ENCODE measurements at regions not wholly inside any gene's neighbourhood (a gene's known extent, or its start where the extent isn't known, plus 50 kb on each side); places are given as distances from the start of the nearest gene placed in this dataset.
"Not testable (repeated sequence)": the region's sequence is repeated elsewhere in the genome, so short reads cannot be mapped to it uniquely, and the experiment has no call there.

GRCh38 chr21:24509131-24509530, 1098.2 kb downstream of the MRPL39 start:
- DNase-seq (ENCODE audit: low read depth): no peak

- no peak for DNase-seq (ENCODE audit: low read depth)
These were observed 1120.3 kb downstream of the MRPL39 start for GRCh38 chr21:24486973-24487372.

- DNase-seq (ENCODE audit: low read depth): not testable (repeated sequence)
These were observed 1123.9 kb downstream of the MRPL39 start for GRCh38 chr21:24483361-24483760.

- DNase-seq (ENCODE audit: low read depth): no peak
These were observed 1136.4 kb downstream of the MRPL39 start for GRCh38 chr21:24470852-24471251.

GRCh38 chr21:24456358-24456757, 1150.9 kb downstream of the MRPL39 start:
- no peak for DNase-seq (ENCODE audit: low read depth)

- no peak for DNase-seq (ENCODE audit: low read depth)
These were observed 1157.2 kb downstream of the MRPL39 start for GRCh38 chr21:24450119-24450518.

- no peak for DNase-seq (ENCODE audit: low read depth)
These were observed 1161.8 kb downstream of the MRPL39 start for GRCh38 chr21:24445517-24445916.

- no peak for DNase-seq (ENCODE audit: low read depth)
These were observed 1162.5 kb downstream of the MRPL39 start for GRCh38 chr21:24444736-24445135.

GRCh38 chr21:24436236-24436635, 1171.0 kb downstream of the MRPL39 start:
- no peak for DNase-seq (ENCODE audit: low read depth)

- no peak for DNase-seq (ENCODE audit: low read depth)
These were observed 1178.6 kb downstream of the MRPL39 start for GRCh38 chr21:24428591-24429199.

- no peak for DNase-seq (ENCODE audit: low read depth)
These were observed 1182.5 kb downstream of the MRPL39 start for GRCh38 chr21:24424776-24425175.

GRCh38 chr21:24423546-24423945, 1183.7 kb downstream of the MRPL39 start:
- DNase-seq (ENCODE audit: low read depth): no peak

- no peak for DNase-seq (ENCODE audit: low read depth)
These were observed 1186.6 kb downstream of the MRPL39 start for GRCh38 chr21:24420689-24421088.

GRCh38 chr21:24419641-24420040, 1187.6 kb downstream of the MRPL39 start:
- DNase-seq (ENCODE audit: low read depth): not testable (repeated sequence)

- DNase-seq (ENCODE audit: low read depth): no peak
These were observed 1188.6 kb downstream of the MRPL39 start for GRCh38 chr21:24418671-24419070.

GRCh38 chr21:24411429-24411828, 1195.9 kb downstream of the MRPL39 start:
- no peak for DNase-seq (ENCODE audit: low read depth)

- DNase-seq (ENCODE audit: low read depth): no peak
These were observed 1204.1 kb downstream of the MRPL39 start for GRCh38 chr21:24403221-24403620.

GRCh38 chr21:24395320-24395923, 1211.9 kb downstream of the MRPL39 start:
- no peak for DNase-seq (ENCODE audit: low read depth)

GRCh38 chr21:24375201-24375600, 1232.1 kb downstream of the MRPL39 start:
- DNase-seq (ENCODE audit: low read depth): no peak

- no peak for DNase-seq (ENCODE audit: low read depth)
These were observed 1234.8 kb downstream of the MRPL39 start for GRCh38 chr21:24372506-24372905.

- no peak for DNase-seq (ENCODE audit: low read depth)
These were observed 1237.5 kb downstream of the MRPL39 start for GRCh38 chr21:24369746-24370145.

- DNase-seq (ENCODE audit: low read depth): no peak
These were observed 1238.0 kb downstream of the MRPL39 start for GRCh38 chr21:24369278-24369677.

GRCh38 chr21:24367936-24368335, 1239.3 kb downstream of the MRPL39 start:
- no peak for DNase-seq (ENCODE audit: low read depth)

GRCh38 chr21:24353492-24353891, 1253.8 kb downstream of the MRPL39 start:
- no peak for DNase-seq (ENCODE audit: low read depth)
